ENCODE measurements at regions not wholly inside any gene's neighbourhood (a gene's known extent, or its start where the extent isn't known, plus 50 kb on each side); places are given as distances from the start of the nearest gene placed in this dataset.

GRCh38 chr12:127414186-127414585 is 852.8 kb upstream of the TMEM132C start:
- TF ChIP-seq, protein P1, sequence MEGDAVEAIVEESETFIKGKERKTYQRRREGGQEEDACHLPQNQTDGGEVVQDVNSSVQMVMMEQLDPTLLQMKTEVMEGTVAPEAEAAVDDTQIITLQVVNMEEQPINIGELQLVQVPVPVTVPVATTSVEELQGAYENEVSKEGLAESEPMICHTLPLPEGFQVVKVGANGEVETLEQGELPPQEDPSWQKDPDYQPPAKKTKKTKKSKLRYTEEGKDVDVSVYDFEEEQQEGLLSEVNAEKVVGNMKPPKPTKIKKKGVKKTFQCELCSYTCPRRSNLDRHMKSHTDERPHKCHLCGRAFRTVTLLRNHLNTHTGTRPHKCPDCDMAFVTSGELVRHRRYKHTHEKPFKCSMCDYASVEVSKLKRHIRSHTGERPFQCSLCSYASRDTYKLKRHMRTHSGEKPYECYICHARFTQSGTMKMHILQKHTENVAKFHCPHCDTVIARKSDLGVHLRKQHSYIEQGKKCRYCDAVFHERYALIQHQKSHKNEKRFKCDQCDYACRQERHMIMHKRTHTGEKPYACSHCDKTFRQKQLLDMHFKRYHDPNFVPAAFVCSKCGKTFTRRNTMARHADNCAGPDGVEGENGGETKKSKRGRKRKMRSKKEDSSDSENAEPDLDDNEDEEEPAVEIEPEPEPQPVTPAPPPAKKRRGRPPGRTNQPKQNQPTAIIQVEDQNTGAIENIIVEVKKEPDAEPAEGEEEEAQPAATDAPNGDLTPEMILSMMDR (IDR thresholded peaks at IDR 0.05; ENCODE audit: low read depth, low read length), result no peak

GRCh38 chr12:127414636-127415035 is 852.3 kb upstream of the TMEM132C start:
- H3K9me3 ChIP-seq (ENCODE audit: low read depth), result no peaks in the 10 kb centered on the region

More at GRCh38 chr12:127414186-127414585, 852.8 kb upstream of the TMEM132C start:
- DNase-seq (ENCODE audit: low read depth in 1 of 2, low spot score in 1 of 2), result no peak
- Histone ChIP-seq H3K9me3 (ENCODE audit: low read depth) (no peaks in the 10 kb centered on the region), H3K4me1 (ENCODE audit: low read depth) (no peaks in the 10 kb centered on the region), H3K27me3 (no peaks in the 10 kb centered on the region), H3K4me3 (no peak overlapping the region), H3K36me3 (no peaks in the 10 kb centered on the region), H3K27ac (no peak overlapping the region)

GRCh38 chr12:127416796-127417195 is 850.2 kb upstream of the TMEM132C start:
- Histone ChIP-seq H3K4me3 (no peak overlapping the region), H3K27ac (no peak overlapping the region), H3K9me3 (ENCODE audit: low read depth) (no peaks in the 10 kb centered on the region), H3K36me3 (no peaks in the 10 kb centered on the region), H3K4me1 (ENCODE audit: low read depth) (no peaks in the 10 kb centered on the region), H3K27me3 (no peaks in the 10 kb centered on the region)
- TF ChIP-seq, protein P1 (IDR thresholded peaks at IDR 0.05; ENCODE audit: low read depth, low read length), result no peak
- no peak for DNase-seq (ENCODE audit: low read depth in 1 of 2, low spot score in 1 of 2)

More at GRCh38 chr12:127414636-127415035, 852.3 kb upstream of the TMEM132C start:
- Histone ChIP-seq H3K36me3 (no peaks in the 10 kb centered on the region), H3K4me1 (ENCODE audit: low read depth) (no peaks in the 10 kb centered on the region), H3K4me3 (no peak overlapping the region), H3K27me3 (no peaks in the 10 kb centered on the region), H3K27ac (no peak overlapping the region)
- DNase-seq (ENCODE audit: low read depth in 1 of 2, low spot score in 1 of 2), result no peak
- TF ChIP-seq, protein P1 (IDR thresholded peaks at IDR 0.05; ENCODE audit: low read depth, low read length), result no peak

DNA sequence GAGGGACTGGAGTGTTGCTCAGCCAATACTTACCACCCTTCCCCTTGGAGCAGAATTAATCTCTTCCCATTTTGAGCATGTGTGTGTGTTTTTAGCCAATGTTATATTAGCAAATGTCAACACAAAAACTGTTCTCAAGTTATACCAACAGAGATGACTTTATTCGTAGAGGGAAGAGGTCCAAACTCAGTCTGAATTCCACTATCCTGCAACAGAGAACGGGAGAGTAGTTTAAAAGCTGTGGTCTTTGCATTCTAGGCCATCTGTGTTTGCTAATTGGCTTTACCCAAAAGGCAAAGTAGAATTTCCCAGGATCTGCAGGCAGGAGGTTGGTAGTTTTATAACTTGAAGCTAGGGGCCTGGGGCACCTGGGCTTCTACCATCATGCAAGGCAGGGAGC is 847.9 kb upstream of the TMEM132C start:
- Histone ChIP-seq H3K4me3 (no peak overlapping the region), H3K27ac (no peak overlapping the region), H3K27me3 (no peaks in the 10 kb centered on the region), H3K9me3 (ENCODE audit: low read depth) (no peaks in the 10 kb centered on the region), H3K36me3 (no peaks in the 10 kb centered on the region), H3K4me1 (ENCODE audit: low read depth) (no peaks in the 10 kb centered on the region)
- no peak for DNase-seq (ENCODE audit: low read depth in 1 of 2, low spot score in 1 of 2)
- TF ChIP-seq, protein P1 (IDR thresholded peaks at IDR 0.05; ENCODE audit: low read depth, low read length), result no peak

- H3K27ac ChIP-seq, result no peak overlapping the region
- DNase-seq (ENCODE audit: low read depth in 1 of 2, low spot score in 1 of 2), result no peak
- H3K27me3 ChIP-seq, result no peaks in the 10 kb centered on the region
- TF ChIP-seq, protein P1 (IDR thresholded peaks at IDR 0.05; ENCODE audit: low read depth, low read length), result no peak
- no peaks in the 10 kb centered on the region for H3K4me1 ChIP-seq (ENCODE audit: low read depth)
- no peak overlapping the region for H3K4me3 ChIP-seq
- H3K36me3 ChIP-seq, result no peaks in the 10 kb centered on the region
- no peaks in the 10 kb centered on the region for H3K9me3 ChIP-seq (ENCODE audit: low read depth)
These were observed 845.4 kb upstream of the TMEM132C start for GRCh38 chr12:127421614-127422013.
